ENCODE measurements at regions not wholly inside any gene's neighbourhood (a gene's known extent, or its start where the extent isn't known, plus 50 kb on each side); places are given as distances from the start of the nearest gene placed in this dataset.

GRCh38 chr11:110022548-110022947 lies 70.6 kb upstream of the ZC3H12C start:
- H3K4me3 Mint-ChIP-seq, result no peak overlapping the region
- ATAC-seq (replicated peaks), result no peak
- H3K4me1 Mint-ChIP-seq, result no peaks in the 10 kb centered on the region
- H3K36me3 Mint-ChIP-seq (ENCODE audit: low read depth), result no peaks in the 10 kb centered on the region
- peaks cover 3% of the 10 kb centered on the region for H3K27me3 Mint-ChIP-seq
- H3K27ac Mint-ChIP-seq, result peak overlapping the region; percentile 7
- H3K9me3 Mint-ChIP-seq, result peaks cover 4% of the 10 kb centered on the region

- Mint-ChIP-seq H3K4me3 (no peak overlapping the region), H3K27ac (no peak overlapping the region), H3K9me3 (peaks cover 8% of the 10 kb centered on the region), H3K4me1 (no peaks in the 10 kb centered on the region), H3K36me3 (ENCODE audit: low read depth) (no peaks in the 10 kb centered on the region), H3K27me3 (peaks cover 7% of the 10 kb centered on the region)
- no peak for ATAC-seq (replicated peaks)
Measured at GRCh38 chr11:110023711-110024110, 69.5 kb upstream of the ZC3H12C start.

- Mint-ChIP-seq H3K36me3 (ENCODE audit: low read depth) (no peaks in the 10 kb centered on the region), H3K27me3 (peaks cover 7% of the 10 kb centered on the region), H3K27ac (no peak overlapping the region), H3K4me3 (no peak overlapping the region), H3K9me3 (peaks cover 8% of the 10 kb centered on the region), H3K4me1 (no peaks in the 10 kb centered on the region)
- ATAC-seq (replicated peaks), result no peak
Measured at GRCh38 chr11:110026858-110027626, 66.2 kb upstream of the ZC3H12C start.

- peaks cover 7% of the 10 kb centered on the region for H3K27me3 Mint-ChIP-seq
- H3K4me1 Mint-ChIP-seq, result no peaks in the 10 kb centered on the region
- H3K4me3 Mint-ChIP-seq, result no peak overlapping the region
- no peak overlapping the region for H3K27ac Mint-ChIP-seq
- no peak for ATAC-seq (replicated peaks)
- no peaks in the 10 kb centered on the region for H3K36me3 Mint-ChIP-seq (ENCODE audit: low read depth)
- H3K9me3 Mint-ChIP-seq, result peaks cover 8% of the 10 kb centered on the region
Measured at GRCh38 chr11:110027627-110028371, 65.4 kb upstream of the ZC3H12C start.

GRCh38 chr11:110028921-110029320 lies 64.3 kb upstream of the ZC3H12C start:
- no peak overlapping the region for H3K4me3 Mint-ChIP-seq
- ATAC-seq (replicated peaks), result peak; percentile 28
- H3K4me1 Mint-ChIP-seq, result no peaks in the 10 kb centered on the region
- H3K36me3 Mint-ChIP-seq (ENCODE audit: low read depth), result no peaks in the 10 kb centered on the region
- H3K27me3 Mint-ChIP-seq, result peaks cover 5% of the 10 kb centered on the region
- peaks cover 4% of the 10 kb centered on the region for H3K9me3 Mint-ChIP-seq
- no peak overlapping the region for H3K27ac Mint-ChIP-seq

GRCh38 chr11:110029714-110030113 lies 63.5 kb upstream of the ZC3H12C start:
- no peak for ATAC-seq (replicated peaks)
- Mint-ChIP-seq H3K36me3 (ENCODE audit: low read depth) (no peaks in the 10 kb centered on the region), H3K4me3 (no peak overlapping the region), H3K27me3 (peaks cover 5% of the 10 kb centered on the region), H3K4me1 (no peaks in the 10 kb centered on the region), H3K27ac (no peak overlapping the region), H3K9me3 (peaks cover 4% of the 10 kb centered on the region)

- H3K4me3 Mint-ChIP-seq, result no peak overlapping the region
- peaks cover 5% of the 10 kb centered on the region for H3K27me3 Mint-ChIP-seq
- H3K36me3 Mint-ChIP-seq (ENCODE audit: low read depth), result no peaks in the 10 kb centered on the region
- no peaks in the 10 kb centered on the region for H3K4me1 Mint-ChIP-seq
- ATAC-seq (replicated peaks), result no peak
- H3K27ac Mint-ChIP-seq, result no peak overlapping the region
- peaks cover 4% of the 10 kb centered on the region for H3K9me3 Mint-ChIP-seq
Measured at GRCh38 chr11:110031171-110031570, 62.0 kb upstream of the ZC3H12C start.

GRCh38 chr11:110032259-110032658 lies 60.9 kb upstream of the ZC3H12C start:
- H3K9me3 Mint-ChIP-seq, result peaks cover 4% of the 10 kb centered on the region
- H3K27ac Mint-ChIP-seq, result no peak overlapping the region
- ATAC-seq (replicated peaks), result no peak
- H3K27me3 Mint-ChIP-seq, result peaks cover 5% of the 10 kb centered on the region
- H3K4me3 Mint-ChIP-seq, result no peak overlapping the region
- H3K4me1 Mint-ChIP-seq, result no peaks in the 10 kb centered on the region
- H3K36me3 Mint-ChIP-seq (ENCODE audit: low read depth), result no peaks in the 10 kb centered on the region

GRCh38 chr11:110032957-110033570 lies 60.1 kb upstream of the ZC3H12C start:
- Mint-ChIP-seq H3K27me3 (peaks cover under 1% of the 10 kb centered on the region), H3K36me3 (ENCODE audit: low read depth) (no peaks in the 10 kb centered on the region), H3K4me1 (no peaks in the 10 kb centered on the region), H3K9me3 (no peaks in the 10 kb centered on the region), H3K4me3 (no peak overlapping the region), H3K27ac (no peak overlapping the region)
- no peak for ATAC-seq (replicated peaks)

- H3K4me1 Mint-ChIP-seq, result no peaks in the 10 kb centered on the region
- H3K27ac Mint-ChIP-seq, result no peak overlapping the region
- no peaks in the 10 kb centered on the region for H3K27me3 Mint-ChIP-seq
- ATAC-seq (replicated peaks), result no peak
- H3K9me3 Mint-ChIP-seq, result no peaks in the 10 kb centered on the region
- no peaks in the 10 kb centered on the region for H3K36me3 Mint-ChIP-seq (ENCODE audit: low read depth)
- no peak overlapping the region for H3K4me3 Mint-ChIP-seq
Measured at GRCh38 chr11:110034806-110035205, 58.4 kb upstream of the ZC3H12C start.

GRCh38 chr11:110035357-110035756 lies 57.8 kb upstream of the ZC3H12C start:
- Mint-ChIP-seq H3K4me3 (no peak overlapping the region), H3K27me3 (no peaks in the 10 kb centered on the region), H3K27ac (no peak overlapping the region), H3K9me3 (no peaks in the 10 kb centered on the region), H3K4me1 (no peaks in the 10 kb centered on the region), H3K36me3 (ENCODE audit: low read depth) (no peaks in the 10 kb centered on the region)
- no peak for ATAC-seq (replicated peaks)

GRCh38 chr11:110038201-110038600 lies 55.0 kb upstream of the ZC3H12C start:
- Mint-ChIP-seq H3K36me3 (ENCODE audit: low read depth) (no peaks in the 10 kb centered on the region), H3K4me3 (no peak overlapping the region), H3K27ac (no peak overlapping the region), H3K4me1 (no peaks in the 10 kb centered on the region), H3K9me3 (peaks cover under 1% of the 10 kb centered on the region), H3K27me3 (peaks cover 10% of the 10 kb centered on the region)
- no peak for ATAC-seq (replicated peaks)
